Testis (tissue), 2 donors: ENCODE measurements at regions not wholly inside any gene's neighbourhood (a gene's known extent, or its start where the extent isn't known, plus 50 kb on each side); places are given as distances from the start of the nearest gene placed in this dataset.

Source experiments
- POLR2A ChIP-seq: fragments of 450-650 bp; IDR thresholded peaks from one replicate; pipeline ENCODE4 v1.6.1; 2017; ENCODE audit warnings: antibody characterized with exemption, mild to moderate bottlenecking, moderate library complexity
- TF ChIP-seq, protein P1 (sequence below), 3 experiments: fragments of 450-650 bp in 2 of 3; fragments of 200-600 bp in 1 of 3; sonication (generic) in 1 of 3; IDR thresholded peaks; one replicate each; pipeline ENCODE4 v1.5.1; 2016 to 2019; ENCODE audit warnings: antibody characterized with exemption in 3 of 3, mild to moderate bottlenecking in 2 of 3, moderate library complexity in 1 of 3

GRCh38 chr10:32111585-32111984, 55.4 kb upstream of the KIF5B start:
- TF ChIP-seq, protein P1, sequence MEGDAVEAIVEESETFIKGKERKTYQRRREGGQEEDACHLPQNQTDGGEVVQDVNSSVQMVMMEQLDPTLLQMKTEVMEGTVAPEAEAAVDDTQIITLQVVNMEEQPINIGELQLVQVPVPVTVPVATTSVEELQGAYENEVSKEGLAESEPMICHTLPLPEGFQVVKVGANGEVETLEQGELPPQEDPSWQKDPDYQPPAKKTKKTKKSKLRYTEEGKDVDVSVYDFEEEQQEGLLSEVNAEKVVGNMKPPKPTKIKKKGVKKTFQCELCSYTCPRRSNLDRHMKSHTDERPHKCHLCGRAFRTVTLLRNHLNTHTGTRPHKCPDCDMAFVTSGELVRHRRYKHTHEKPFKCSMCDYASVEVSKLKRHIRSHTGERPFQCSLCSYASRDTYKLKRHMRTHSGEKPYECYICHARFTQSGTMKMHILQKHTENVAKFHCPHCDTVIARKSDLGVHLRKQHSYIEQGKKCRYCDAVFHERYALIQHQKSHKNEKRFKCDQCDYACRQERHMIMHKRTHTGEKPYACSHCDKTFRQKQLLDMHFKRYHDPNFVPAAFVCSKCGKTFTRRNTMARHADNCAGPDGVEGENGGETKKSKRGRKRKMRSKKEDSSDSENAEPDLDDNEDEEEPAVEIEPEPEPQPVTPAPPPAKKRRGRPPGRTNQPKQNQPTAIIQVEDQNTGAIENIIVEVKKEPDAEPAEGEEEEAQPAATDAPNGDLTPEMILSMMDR (IDR thresholded peaks at IDR 0.05): no peak
- TF ChIP-seq POLR2A: no peak
